Activated T-cell treated with anti-CD3 and anti-CD28 coated beads, Interleukin-2, amount 50 U/mL, for 48 hours (primary cell): ENCODE measurements at regions not wholly inside any gene's neighbourhood (a gene's known extent, or its start where the extent isn't known, plus 50 kb on each side); places are given as distances from the start of the nearest gene placed in this dataset.
"Not testable (repeated sequence)": the region's sequence is repeated elsewhere in the genome, so short reads cannot be mapped to it uniquely, and the experiment has no call there.

Experiments used
- DNase-seq, 2 experiments: peaks; one replicate each; pipeline ENCODE4 v3.0.0-alpha.2; 2020

DNA sequence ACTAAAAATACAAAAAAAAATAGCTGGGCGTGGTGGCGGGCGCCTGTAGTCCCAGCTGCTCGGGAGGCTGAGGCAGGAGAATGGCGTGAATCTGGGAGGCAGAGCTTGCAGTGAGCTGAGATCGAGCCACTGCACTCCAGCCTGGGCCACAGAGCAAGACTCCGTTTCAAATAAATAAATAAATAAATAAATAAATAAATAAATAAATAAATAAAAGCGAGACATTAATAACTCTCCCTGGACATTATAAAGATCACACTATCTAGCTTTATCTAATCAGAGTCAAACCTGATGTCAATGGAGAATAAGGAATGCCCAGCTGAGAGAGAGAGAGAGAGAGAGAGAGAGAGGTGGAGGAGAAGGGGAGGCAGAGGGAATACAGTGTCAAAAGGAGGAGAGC is 476.2 kb downstream of the FBXO15 start:
- DNase-seq, result not testable (repeated sequence)

DNA sequence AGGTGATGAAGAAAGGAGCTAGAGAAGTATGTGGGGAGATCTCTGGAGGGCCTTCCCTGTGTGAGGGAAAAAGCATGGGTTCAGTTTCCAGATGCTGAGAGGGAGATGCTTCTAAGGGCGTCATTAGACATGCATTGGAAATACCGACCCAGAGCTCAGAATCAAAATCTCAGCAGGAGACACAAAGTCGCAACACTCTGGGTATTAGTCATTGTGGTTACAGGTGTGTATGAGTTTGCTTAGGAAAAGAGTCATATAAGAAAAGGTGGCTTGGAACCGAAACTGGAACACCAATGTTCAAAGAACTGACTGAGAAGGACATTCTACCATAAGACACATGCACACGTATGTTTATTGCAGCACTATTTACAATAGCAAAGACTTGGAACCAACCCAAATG is 477.1 kb downstream of the FBXO15 start:
- DNase-seq, result no peak

DNA sequence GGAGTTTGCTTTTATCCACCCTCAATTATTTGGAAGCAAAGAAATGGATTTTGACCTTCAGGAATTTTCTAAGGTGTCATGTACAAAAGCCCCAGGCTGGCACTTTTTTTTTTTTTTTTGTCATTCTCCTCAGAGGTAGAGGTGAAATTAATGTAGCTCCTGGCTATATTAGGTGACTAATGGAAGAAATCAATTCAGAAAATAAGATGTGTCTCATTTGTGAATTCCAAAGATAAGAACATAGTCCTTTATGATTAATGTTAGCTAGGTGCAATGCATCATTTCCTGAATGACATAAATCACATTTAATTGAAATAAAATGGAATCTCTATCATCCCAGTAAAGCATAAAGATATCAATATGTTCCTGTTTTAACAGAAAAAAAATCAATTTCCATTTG is 477.6 kb downstream of the FBXO15 start:
- no peak for DNase-seq

DNA sequence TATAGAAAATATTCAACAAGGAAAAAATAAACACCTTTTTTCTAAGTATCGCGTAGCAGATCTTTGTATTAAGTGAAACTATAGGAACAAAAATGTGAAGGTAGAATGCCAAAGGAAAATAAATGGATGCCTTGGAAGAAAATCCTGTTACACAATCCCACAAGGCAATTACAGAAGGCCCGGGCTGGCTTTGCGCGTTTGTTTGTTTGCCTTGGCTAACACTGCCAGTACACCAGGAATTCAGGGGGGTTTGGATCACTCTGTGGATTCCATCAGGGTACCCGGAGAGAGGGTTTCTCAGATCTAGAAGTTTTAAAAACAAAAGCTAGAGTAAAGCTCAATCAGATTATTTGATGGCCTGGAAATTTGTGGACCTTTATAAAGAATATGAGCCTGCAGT is 478.3 kb downstream of the FBXO15 start:
- no peak for DNase-seq

DNA sequence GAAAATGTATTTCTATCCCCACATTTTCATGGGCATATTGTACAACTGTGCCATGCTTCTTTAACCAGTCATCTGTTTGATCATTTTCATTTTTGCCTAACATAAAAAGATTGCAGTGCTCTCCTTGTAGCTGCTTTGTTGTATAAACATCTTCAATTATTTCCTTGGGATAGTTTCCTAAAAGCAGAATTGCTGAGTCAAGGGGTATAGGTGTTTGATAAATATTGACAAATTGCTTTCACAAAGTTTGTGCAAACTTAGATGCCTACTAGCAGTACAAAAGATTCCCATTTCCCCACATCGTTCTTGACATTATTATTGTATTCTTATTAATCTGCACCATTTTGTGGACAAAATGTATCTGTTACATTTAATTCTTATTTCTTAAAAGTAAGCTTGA is 479.6 kb downstream of the FBXO15 start:
- DNase-seq, result no peak

DNA sequence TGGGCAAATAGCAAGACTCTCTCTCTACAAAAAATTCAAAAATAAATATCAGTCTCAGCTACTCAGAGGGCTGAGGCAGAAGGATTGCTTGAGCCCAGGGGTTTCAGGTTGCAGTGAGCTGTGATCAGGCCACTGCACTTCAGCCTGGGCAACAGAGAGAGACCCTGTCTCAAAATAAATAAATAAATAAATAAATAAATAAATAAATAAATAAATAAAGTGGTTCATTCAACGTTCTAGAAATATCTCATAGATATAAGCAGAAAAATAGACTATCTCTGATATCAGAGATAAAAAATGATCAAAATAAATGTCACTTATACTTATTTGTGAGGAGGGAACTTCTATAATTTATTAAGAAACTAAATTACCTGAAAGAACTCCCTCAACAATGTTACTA is 480.9 kb downstream of the FBXO15 start:
- no peak for DNase-seq

DNA sequence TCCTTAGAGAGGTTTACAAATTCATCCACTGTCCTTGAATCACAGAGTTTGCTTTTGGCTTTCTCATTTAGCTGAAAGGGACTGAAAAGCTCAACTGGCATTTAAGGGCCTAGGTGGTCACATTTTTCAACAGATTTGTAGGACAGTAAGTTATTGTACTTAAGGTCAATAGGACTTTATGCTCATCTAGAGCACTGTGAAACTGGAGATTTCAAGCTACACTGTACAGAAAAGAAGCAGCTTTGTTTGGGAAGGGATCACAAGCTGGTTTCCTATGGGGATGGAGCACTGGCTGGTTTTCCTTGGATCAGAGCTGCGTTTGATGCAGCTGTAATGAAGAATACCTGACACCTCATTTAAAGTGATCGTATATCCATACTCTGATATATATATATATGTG is 482.7 kb downstream of the FBXO15 start:
- no peak for DNase-seq

DNA sequence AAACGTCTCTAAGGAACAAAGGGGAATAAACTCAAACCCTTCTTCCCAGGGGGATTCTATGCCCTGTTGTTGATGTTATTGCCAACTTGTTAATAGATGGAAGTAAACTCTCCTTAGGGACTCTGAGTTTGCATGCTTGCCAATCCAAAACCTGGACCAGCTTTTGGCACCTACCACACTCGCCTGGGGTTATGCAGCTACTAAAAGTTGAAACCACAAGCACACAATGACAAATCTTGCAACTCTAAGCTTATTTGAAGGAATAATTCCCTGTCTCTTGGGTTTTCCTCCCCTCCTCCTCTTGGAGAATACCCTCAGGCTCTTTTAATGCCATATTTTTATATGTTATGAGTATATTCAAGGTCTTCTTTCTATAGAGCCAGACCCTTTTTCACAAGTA is 484.1 kb downstream of the FBXO15 start:
- DNase-seq, result no peak

DNA sequence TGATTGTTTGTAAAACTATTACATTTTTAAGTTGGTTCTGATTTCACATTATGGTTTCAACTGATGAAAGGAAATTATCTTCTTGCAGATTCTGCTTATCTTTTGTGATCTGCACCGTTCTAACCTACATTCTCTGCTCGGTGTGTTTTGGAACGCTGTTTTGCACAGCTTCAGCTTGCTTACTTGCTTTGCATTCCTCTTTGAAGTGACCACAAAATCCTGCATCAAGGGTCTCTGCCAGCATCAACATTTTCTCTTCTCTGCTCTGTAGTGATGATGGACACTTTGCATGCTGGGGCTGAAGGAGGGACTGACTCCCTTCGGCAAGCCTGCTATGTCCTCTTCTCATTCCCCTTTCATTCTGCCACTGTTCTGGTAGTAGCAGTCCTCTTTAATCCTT is 485.2 kb downstream of the FBXO15 start:
- DNase-seq, result no peak

DNA sequence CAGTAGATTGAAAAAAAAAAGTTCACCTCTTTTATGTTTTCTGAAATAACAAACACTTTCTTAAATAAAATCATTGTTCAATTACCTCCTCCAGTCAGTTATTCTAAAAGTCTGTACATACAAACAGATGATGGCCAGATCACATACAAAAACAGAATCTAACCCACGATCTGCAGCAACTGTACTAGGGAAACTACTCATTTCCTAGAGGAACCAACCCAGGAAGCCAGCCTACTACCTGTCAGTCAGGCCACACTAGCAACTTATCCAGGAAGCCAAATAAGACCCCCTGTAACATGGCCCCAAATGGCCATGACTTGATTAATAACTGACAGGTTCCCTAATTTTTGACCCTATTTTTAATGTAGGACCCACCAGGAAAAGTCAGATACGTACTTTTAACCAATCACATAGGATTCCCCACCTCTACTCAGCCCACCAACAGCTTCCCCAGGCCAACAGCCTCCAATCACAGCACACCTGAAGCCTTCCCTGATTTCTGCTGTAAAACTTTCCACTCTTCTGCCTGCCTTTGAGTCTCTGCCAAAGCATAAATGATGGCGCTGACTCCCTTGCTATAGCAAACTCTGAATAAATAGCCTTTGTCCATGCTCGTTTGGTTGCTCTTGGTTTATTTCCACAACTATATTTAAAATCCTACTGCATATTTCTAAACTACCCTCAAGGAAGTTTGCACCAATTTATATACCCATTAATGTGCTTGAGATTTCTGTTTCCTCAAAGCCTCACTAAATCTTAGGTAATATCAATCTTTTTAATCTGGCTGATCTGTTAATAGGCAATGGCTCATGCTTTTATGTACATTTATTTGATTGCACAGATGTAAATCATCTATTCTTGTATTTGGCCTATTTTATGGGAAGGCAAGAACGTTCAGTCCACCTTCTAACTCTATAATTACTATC is 486.4 kb downstream of the FBXO15 start:
- DNase-seq, result no peak

DNA sequence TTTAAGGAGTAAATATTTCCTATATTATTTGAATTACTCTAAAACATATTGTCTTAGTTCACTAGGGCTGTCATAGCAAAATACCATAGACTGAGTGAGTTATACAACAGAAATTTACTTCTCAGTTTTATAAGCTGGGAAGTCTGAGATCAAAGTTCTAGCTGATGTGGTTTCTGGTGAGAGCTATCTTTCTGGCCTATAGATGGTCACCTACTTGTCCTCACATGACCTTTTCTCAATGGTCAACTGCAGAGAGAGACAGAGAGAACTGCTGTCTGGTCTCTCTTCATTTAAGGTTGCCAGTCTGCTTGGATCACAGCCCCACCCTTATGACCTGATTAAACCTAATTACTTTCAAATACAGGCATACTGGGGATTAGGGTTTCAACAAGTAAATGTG is 490.9 kb downstream of the FBXO15 start:
- DNase-seq, result no peak

DNA sequence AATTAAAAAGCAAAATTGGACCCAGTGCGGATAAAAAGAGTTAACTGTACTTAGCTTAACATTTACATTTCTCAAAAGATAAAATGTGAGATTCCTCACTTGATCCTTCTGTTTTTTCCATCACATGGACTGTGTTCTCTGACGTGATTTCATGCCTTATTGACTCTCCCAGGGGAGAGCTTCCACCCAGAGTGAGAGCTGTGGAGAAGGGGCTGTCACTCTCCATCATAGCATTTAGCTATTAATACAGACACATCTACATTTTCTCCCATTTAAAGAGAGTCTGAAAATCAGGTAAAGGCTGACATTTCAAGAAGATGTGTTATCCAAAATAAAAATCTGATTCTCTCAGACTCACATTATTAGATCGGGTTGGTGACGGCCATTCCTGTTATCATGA is 493.8 kb downstream of the FBXO15 start:
- DNase-seq, result no peak

DNA sequence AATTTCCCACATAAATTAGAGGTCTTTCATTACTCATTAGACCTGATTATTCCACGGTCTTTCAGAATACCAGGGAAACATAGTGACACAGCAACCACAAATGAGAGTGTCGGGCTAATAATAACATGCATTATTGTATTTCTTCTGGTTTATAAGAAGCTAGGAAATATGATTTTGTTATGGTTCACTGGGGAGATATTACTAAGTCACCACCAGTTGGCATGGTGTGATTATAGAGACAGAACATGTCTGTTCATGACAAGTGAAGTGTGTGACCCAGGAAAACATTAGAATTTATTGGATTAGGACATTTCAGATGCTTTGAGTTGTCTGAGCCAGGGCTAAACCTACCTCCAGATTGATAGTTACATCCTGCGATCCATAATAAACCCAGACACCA is 494.4 kb downstream of the FBXO15 start:
- no peak for DNase-seq

DNA sequence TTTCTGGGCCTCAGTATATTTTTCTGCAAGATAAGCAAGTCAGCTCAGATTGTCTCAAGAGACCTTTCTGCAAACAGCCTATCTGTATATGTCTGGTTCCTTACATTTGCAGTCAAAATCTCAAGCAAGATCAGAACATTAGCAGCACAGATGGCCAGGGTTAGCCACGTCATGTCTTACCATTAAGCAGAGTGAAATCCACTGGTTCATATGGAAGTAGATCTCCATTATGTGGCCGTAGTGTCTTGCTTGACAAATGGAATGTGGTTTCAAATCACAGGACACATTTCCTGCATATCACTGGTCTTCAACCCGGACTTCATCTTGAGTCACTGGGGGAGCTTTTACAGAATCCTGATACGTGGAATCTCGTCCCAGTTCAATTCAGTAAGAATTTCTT is 500.2 kb downstream of the FBXO15 start:
- no peak for DNase-seq

DNA sequence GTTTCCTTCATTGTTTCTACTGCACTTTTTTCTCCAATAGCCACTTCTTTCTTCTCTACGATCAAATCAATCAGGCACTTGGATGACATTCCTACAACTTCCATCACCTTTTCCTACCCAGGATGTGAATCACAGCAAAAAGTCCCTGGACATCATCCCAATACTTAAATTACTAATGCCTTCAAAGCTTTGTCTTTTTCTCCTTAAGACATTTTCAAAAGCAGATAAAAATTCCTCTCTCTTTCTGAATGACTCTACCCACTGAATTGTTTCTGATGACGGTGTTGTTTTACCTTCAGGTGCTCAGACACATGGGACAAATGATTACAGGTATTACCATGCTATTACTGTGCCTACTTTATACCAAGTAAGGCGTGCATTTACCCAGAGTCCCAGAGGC is 500.9 kb downstream of the FBXO15 start:
- no peak for DNase-seq

DNA sequence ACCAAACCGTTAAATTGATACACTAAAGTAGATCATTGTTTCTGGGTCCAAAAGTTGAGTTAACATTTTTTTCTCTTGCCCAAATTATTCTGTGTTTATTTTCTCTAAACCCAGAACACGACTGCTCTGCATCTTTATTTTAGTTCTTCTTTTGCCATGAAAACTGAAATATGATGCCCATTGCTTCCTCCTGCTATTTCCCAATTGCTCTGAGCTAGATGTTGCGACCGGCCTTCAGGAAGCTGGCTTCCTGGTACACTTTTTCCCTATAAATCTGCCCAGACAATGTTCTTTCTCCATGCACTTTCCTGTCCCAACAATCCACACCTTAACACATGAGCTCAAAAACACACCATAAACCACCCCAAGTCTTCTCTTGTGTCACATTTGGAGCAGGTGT is 501.4 kb downstream of the FBXO15 start:
- no peak for DNase-seq

DNA sequence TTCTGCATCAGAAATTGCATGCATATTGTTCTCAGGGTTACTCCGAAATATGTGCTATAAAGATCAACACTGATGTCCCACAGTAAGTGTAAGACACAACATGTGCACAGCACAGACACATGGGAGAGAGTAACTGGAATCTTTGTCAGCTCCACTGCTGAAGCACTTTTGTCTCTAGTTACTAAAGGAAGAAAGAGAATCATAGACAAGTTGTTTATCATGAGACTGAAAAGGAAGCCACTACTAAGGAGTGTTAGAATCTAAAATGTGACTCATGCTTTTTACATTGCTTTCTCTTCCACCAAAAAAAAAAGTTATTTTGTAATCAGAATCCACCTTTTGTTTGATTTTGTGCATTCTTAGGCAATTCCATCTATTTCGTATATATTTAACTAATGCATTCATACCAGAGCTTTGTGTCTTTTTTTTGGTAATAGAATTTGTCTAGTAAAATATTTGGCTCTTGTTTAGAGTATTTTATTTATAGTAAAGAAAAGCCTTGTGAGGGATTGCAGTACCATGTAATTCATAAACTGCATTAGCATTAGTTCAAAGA is 502.4 kb downstream of the FBXO15 start:
- DNase-seq, result no peak

DNA sequence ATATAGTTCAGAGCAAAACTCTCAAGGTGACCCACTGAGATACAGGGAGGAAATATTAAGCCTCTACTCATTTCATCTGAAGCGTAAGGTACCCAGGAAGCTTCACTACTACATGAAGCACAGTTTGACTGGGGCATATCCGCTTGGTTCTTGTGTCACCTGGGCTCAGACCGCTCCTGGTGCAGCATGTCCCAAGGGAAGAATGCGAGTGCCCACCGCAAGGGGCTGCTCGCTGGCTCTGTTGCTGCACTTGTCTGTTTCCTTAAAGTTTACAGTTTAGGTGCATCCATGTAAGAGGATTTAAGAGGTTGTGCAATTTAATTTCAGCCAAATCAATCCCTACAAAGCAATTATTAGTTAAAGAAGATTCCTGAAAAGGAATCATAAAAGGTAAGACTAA is 507.8 kb downstream of the FBXO15 start:
- no peak for DNase-seq

DNA sequence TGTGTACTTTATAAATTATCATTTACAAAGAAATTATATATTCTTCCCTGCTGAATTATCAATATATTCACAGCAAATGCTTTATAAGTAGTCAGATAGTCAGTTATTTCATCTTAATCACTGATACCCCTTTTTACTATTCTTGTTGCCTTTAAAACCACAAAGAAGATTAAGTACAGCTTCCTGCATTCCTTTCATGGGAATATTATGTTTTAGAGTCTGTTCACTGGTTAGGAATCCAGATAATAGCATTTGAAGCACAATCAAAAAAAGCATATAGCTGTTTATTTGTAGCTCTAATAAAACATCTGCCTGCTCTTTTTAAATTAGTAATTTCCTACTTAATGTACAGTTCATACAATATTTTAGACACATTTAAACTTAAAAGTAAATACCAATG is 508.9 kb downstream of the FBXO15 start:
- no peak for DNase-seq

DNA sequence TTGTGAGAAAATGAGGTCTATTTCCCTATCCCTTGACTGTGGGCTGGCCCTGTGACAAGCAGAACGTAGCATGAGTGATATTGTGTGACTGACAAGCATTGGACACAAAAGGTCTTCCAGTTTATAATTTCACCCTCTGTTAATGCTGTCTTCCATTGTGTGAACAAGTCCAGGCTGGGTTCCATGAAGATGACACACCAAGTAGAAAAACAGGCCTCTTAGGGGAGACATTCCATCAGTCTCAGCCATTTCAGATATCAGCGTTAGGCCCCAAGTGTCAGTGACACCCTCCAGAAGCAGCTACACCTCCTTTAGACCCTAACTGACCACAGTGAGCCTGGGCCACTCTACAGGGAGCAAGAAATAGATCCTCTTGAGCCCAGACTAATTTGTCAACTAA is 511.3 kb downstream of the FBXO15 start:
- DNase-seq, result no peak

DNA sequence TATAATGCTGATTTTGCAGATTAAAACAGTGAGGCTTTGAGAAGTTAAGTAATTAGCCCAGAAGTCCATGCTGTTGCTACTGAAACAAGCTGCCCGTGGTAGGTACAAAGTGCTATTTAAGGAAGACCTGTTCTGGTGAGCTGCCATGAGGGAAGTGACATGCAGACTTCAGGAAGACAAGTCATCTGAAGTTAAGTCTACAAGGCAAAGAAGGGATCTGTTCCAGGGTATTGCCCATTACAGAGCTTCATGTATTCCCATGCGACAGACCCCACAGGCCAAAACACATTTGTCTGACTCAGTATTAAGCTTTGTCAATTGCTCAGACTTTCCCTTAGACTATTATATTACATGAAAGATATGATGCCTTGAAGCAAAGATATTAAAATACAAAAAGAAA is 520.8 kb downstream of the FBXO15 start:
- DNase-seq, result no peak

DNA sequence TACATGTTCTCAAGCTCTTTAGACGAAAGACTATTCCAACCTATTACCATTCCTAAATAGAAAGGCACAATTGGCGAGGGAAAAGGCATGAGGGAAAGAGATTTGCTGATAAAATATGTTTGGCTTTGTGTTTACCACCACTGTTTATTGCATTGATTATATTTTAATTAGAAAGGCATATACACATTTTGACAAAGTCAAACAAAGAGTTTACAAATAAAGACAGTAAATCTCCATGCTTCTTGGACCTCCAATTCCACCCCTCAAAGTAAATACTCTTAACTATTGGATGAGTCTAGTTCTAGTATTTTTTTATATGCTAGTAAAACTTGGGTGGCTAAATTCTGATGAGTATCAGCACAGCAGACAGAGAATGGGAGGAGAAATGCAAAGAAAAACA is 521.4 kb downstream of the FBXO15 start:
- no peak for DNase-seq

DNA sequence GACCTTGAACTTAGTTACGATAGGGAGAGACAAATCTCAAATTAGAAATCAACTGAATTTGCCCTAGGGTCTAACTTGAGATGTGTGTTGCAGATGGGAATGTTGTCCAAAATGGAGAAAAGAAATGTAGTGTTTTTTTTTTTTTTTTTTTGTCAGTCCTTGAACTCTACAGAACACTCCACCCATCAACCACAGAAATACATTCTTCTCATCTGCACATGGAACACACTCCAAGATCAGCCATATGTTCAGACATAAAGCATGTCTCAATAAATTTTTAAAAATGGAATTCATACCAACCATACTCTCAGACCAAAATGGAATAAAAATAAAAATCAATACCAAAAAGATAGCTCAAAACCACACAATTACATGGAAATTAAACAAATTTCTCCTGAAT is 526.5 kb downstream of the FBXO15 start:
- DNase-seq, result no peak

DNA sequence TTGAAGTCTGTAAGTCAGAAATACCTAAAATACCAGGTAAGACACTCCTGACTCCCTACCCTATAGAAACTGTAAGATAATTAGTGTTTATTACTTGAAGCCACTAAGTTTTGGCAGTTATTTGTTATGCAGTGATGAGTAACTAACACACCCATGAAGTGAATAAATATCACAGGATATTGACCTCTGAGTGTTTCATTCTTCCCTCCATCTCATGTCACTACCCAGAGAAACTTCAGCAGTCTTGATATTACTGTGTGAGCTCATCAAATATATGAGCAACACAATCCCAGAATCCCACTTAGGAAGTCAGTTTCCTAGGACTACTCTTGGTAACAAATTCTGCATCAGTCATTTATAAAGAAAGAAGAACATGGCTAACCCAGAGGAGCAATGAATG is 529.7 kb downstream of the FBXO15 start:
- DNase-seq, result no peak

DNA sequence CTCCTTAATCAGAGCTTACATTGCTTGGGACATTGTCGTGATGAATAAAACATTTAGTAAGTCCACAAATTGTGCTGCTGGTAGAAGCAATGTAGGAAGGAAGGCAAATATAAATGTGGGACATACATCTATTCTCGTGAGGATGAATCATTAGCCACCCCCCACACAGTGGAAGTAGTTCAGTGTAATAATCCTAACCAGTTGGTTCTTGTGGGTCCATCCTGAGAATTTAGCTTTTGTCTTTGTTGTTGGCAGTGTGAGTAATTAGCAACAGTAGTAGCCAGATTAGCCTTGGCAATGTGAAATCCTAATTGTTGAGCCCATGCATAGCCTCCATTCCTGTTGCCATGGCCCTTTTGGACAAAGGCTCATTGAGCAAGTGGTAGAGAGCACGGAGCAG is 532.1 kb downstream of the FBXO15 start:
- no peak for DNase-seq
